Loucy (cell line): ENCODE measurements at regions not wholly inside any gene's neighbourhood (a gene's known extent, or its start where the extent isn't known, plus 50 kb on each side); places are given as distances from the start of the nearest gene placed in this dataset.

ENCODE experiments used
- EZH2phosphoT487 ChIP-seq: fragments of 200-600 bp; IDR thresholded peaks from 2 replicates; pipeline ENCODE4 v1.6.1; 2018; ENCODE audit warnings: antibody characterized with exemption, mild to moderate bottlenecking, moderate library complexity, borderline replicate concordance
- TF ChIP-seq, protein P1 (sequence below): fragments of 200-600 bp; sonication (generic); conservative IDR thresholded peaks from 2 replicates; pipeline ENCODE4 v1.5.1; 2014; ENCODE audit warnings: mild to moderate bottlenecking, antibody characterized with exemption, low read length

DNA sequence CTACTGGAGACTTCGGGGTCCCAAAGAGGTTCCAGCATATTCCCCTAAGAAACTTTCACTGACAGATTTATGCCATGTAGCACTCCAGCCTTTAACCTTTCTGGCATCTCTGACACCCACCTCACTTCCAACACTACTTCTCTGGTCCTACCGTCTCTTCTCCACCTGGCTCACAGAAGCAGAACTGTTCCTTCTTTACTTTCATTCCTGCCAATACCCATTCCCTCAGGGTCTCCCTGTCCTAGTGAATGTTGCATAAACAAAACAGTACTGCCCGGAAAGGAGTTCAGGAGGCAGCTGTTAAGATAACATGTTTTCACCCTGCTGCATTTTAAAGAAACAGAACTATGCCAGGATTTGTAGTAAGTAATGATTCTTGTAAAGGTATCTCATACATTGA lies 136.0 kb upstream of the MIR17HG start:
- TF ChIP-seq, protein P1, sequence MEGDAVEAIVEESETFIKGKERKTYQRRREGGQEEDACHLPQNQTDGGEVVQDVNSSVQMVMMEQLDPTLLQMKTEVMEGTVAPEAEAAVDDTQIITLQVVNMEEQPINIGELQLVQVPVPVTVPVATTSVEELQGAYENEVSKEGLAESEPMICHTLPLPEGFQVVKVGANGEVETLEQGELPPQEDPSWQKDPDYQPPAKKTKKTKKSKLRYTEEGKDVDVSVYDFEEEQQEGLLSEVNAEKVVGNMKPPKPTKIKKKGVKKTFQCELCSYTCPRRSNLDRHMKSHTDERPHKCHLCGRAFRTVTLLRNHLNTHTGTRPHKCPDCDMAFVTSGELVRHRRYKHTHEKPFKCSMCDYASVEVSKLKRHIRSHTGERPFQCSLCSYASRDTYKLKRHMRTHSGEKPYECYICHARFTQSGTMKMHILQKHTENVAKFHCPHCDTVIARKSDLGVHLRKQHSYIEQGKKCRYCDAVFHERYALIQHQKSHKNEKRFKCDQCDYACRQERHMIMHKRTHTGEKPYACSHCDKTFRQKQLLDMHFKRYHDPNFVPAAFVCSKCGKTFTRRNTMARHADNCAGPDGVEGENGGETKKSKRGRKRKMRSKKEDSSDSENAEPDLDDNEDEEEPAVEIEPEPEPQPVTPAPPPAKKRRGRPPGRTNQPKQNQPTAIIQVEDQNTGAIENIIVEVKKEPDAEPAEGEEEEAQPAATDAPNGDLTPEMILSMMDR, result no peak
- no peak for TF ChIP-seq EZH2phosphoT487
